Endothelial cell of umbilical vein (primary cell): ENCODE measurements at regions not wholly inside any gene's neighbourhood (a gene's known extent, or its start where the extent isn't known, plus 50 kb on each side); places are given as distances from the start of the nearest gene placed in this dataset.
"Not testable (repeated sequence)": the region's sequence is repeated elsewhere in the genome, so short reads cannot be mapped to it uniquely, and the experiment has no call there.

Experiments
- BruUV-seq: library from RNA; stranded (reverse); fragments of 400-500 nt; replicated peaks from 2 replicates; lab custom pipeline; 2021; lab: Mats Ljungman, UMichigan
- CTCF ChIA-PET: fragments of 300-600, 350-600 bp; sonication (Branson Sonifier 250); formaldehyde crosslinking; loops from one replicate; lab custom pipeline; 2021; ENCODE audit warnings: antibody characterized with exemption, inconsistent platforms; lab: Charles Lee
- POLR2A ChIA-PET: fragments of 300-600, 350-600 bp; sonication (Branson Sonifier 250); formaldehyde crosslinking; loops from one replicate; lab custom pipeline; 2021; ENCODE audit warnings: antibody characterized with exemption, inconsistent platforms; lab: Charles Lee
- DNase-seq: peaks from one replicate; pipeline ENCODE4 v3.0.0-alpha.2; 2011; ENCODE audit warnings: low read depth, low spot score
- FAIRE-seq: peaks from 2 replicates; lab custom pipeline; 2011; peaks lifted over from hg19 to GRCh38; lab: Jason Lieb, UNC
- H2AFZ ChIP-seq: 2 replicates; pipeline ENCODE4 v1.6.0; 2012; ENCODE audit warnings: low read depth, low read length, control low read depth, inconsistent platforms
- H3K27ac ChIP-seq: 2 replicates; pipeline ENCODE4 v1.5.1; 2011; ENCODE audit warnings: low read depth, mild to moderate bottlenecking, control low read depth, low read length, moderate library complexity; ENCODE audit not compliant: insufficient read depth
- H3K27me3 ChIP-seq, 2 experiments: 2 replicates each; pipeline versions ENCODE4 v1.6.0 to v1.6.1; 2011; ENCODE audit warnings: low read length in 2 of 2, mixed read lengths in 1 of 2; ENCODE audit not compliant: control insufficient read depth in 2 of 2, insufficient read depth in 2 of 2
- H3K36me3 ChIP-seq, 2 experiments: 2 replicates in 1 of 2; 3 replicates in 1 of 2; pipeline ENCODE4 v1.5.1; 2011; ENCODE audit warnings: low read length in 2 of 2, mild to moderate bottlenecking in 1 of 2, moderate library complexity in 1 of 2; ENCODE audit not compliant: control insufficient read depth in 2 of 2, insufficient read depth in 2 of 2; ENCODE audit errors: extremely low read depth in 1 of 2
- H3K4me1 ChIP-seq: 3 replicates; pipeline ENCODE4 v1.5.1; 2011; ENCODE audit warnings: mild to moderate bottlenecking, low read length; ENCODE audit not compliant: control insufficient read depth, insufficient read depth; ENCODE audit errors: extremely low read depth
- H3K4me2 ChIP-seq: 2 replicates; pipeline ENCODE4 v1.6.1; 2011; ENCODE audit warnings: low read length, control low read depth, mixed read lengths; ENCODE audit not compliant: insufficient read depth
- H3K4me3 ChIP-seq, 3 experiments: fragments of 200-600 bp in 1 of 3; sonication (generic), shearing (Covaris generic) in 1 of 3; replicated peaks in 1 of 3; 2 replicates each; pipeline ENCODE4 v1.5.1; 2011 to 2016; ENCODE audit warnings: control low read depth in 3 of 3, low read length in 3 of 3, mild to moderate bottlenecking in 2 of 3, inconsistent platforms in 1 of 3, low read depth in 1 of 3, moderate library complexity in 1 of 3; ENCODE audit not compliant: insufficient read depth in 1 of 3
- H3K79me2 ChIP-seq: 2 replicates; pipeline ENCODE4 v1.6.0; 2012; ENCODE audit warnings: low read length, inconsistent platforms; ENCODE audit not compliant: control insufficient read depth, insufficient read depth
- H3K9ac ChIP-seq: replicated peaks from 2 replicates; pipeline ENCODE3; 2011; ENCODE audit warnings: low read length, control low read depth; ENCODE audit not compliant: insufficient read depth; ENCODE audit errors: extremely low read depth
- H3K9me1 ChIP-seq: replicated peaks from 3 replicates; pipeline ENCODE4 v1.6.0; 2011; ENCODE audit warnings: mild to moderate bottlenecking, low read length; ENCODE audit not compliant: control insufficient read depth, insufficient read depth; ENCODE audit errors: extremely low read depth
- H3K9me3 ChIP-seq: replicated peaks from 2 replicates; pipeline ENCODE4 v1.5.1; 2012; ENCODE audit warnings: low read length, inconsistent platforms; ENCODE audit not compliant: control insufficient read depth, insufficient read depth
- H4K20me1 ChIP-seq: replicated peaks from 2 replicates; pipeline ENCODE3; 2011; ENCODE audit warnings: mild to moderate bottlenecking, low read length; ENCODE audit not compliant: control insufficient read depth, insufficient read depth; ENCODE audit errors: extremely low read depth
- dilution Hi-C: fragments of 300-500 bp; cut with MboI; formaldehyde crosslinking; loops from one replicate; pipeline ENCODE4 v1.15.0; 2019; ENCODE audit warnings: low sequenced_read_pairs; ENCODE audit not compliant: extremely low pct_ligation_motif_present
- intact Hi-C: fragments of 100-400 bp; cut with micrococcal nuclease; formaldehyde crosslinking; loops from one replicate; pipeline ENCODE4 v1.10.0; 2022

DNA sequence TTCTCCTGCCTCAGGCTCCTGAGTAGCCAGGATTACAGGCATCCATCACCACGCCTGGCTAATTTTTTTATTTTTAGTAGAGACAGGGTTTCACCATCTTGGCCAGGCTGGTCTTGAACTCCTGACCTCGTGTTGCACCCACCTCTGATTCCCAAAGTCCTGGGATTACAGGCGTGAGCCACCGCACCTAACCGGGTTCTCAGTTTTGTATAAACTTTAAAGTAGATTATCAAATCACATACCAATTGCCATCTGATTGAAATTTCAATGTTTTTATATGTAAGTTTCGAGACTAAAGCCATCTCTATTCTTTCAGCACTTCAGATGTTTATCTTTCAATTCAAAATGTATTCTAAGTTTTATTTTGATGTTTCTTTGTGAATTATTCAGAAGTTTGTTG, 110.1 kb downstream of the POTEH start:
- H3K9me3 ChIP-seq, H4K20me1 ChIP-seq, H3K27ac ChIP-seq, H3K4me3 ChIP-seq, dilution Hi-C loops, H3K9me1 ChIP-seq, FAIRE-seq, H3K9ac ChIP-seq, H3K4me2 ChIP-seq, H2AFZ ChIP-seq, H3K36me3 ChIP-seq, CTCF ChIA-PET, H3K79me2 ChIP-seq, intact Hi-C loops, POLR2A ChIA-PET, H3K4me1 ChIP-seq, DNase-seq, H3K27me3 ChIP-seq, BruUV-seq: not testable (repeated sequence)

DNA sequence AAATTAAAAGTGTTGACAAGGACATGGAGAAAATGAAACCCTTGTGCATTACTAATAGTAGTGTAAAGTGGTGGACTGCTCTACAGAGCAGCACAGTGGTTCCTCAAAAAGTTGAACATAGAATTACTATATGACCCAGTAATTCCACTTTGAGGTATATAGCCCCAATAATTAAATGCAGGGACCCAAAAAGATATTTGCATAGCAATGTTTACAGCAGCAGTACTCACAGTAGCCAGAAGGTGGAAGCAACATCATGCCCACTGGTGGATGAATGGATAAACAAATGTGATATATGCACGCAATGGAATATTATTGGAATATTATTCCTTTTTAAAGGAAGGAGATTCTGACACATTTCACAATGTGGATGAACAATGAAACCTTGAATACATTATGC, 121.3 kb downstream of the POTEH start:
- H3K79me2 ChIP-seq, CTCF ChIA-PET: not testable (repeated sequence)

GRCh38 chr22:15815783-15816182, 126.0 kb downstream of the POTEH start:
- CTCF ChIA-PET, FAIRE-seq, H2AFZ ChIP-seq, H3K9me1 ChIP-seq, H3K27ac ChIP-seq, H3K9ac ChIP-seq, H3K4me3 ChIP-seq, H3K9me3 ChIP-seq, H4K20me1 ChIP-seq, H3K4me1 ChIP-seq, BruUV-seq, H3K36me3 ChIP-seq, DNase-seq, H3K27me3 ChIP-seq, POLR2A ChIA-PET, intact Hi-C loops, dilution Hi-C loops, H3K4me2 ChIP-seq, H3K79me2 ChIP-seq: not testable (repeated sequence)

More for the DNA sequence above, 121.3 kb downstream of the POTEH start:
- BruUV-seq, H3K9me1 ChIP-seq, intact Hi-C loops, H3K9ac ChIP-seq, H2AFZ ChIP-seq, dilution Hi-C loops, H3K4me2 ChIP-seq, H3K27ac ChIP-seq, H3K4me1 ChIP-seq, FAIRE-seq, H3K27me3 ChIP-seq, H4K20me1 ChIP-seq, POLR2A ChIA-PET, H3K4me3 ChIP-seq, H3K9me3 ChIP-seq, DNase-seq, H3K36me3 ChIP-seq: not testable (repeated sequence)

- H3K27ac ChIP-seq, intact Hi-C loops, H2AFZ ChIP-seq, H3K4me3 ChIP-seq, dilution Hi-C loops, H3K9me3 ChIP-seq, DNase-seq, POLR2A ChIA-PET, BruUV-seq, H3K27me3 ChIP-seq, H3K36me3 ChIP-seq, FAIRE-seq, H3K79me2 ChIP-seq, CTCF ChIA-PET, H4K20me1 ChIP-seq, H3K9me1 ChIP-seq, H3K4me1 ChIP-seq, H3K4me2 ChIP-seq, H3K9ac ChIP-seq: not testable (repeated sequence)
Observed at GRCh38 chr22:15816470-15816869, 126.6 kb downstream of the POTEH start.
